HG02840 (cell line): ENCODE measurements at regions not wholly inside any gene's neighbourhood (a gene's known extent, or its start where the extent isn't known, plus 50 kb on each side); places are given as distances from the start of the nearest gene placed in this dataset.
"Not testable (repeated sequence)": the region's sequence is repeated elsewhere in the genome, so short reads cannot be mapped to it uniquely, and the experiment has no call there.

ENCODE experiments used
- ATAC-seq: cut with Tn5 transposase; IDR thresholded peaks from one replicate; pipeline ENCODE4 v1.9.1; 2021; ENCODE audit warnings: mild to moderate bottlenecking, moderate library complexity, moderate number of reproducible peaks; ENCODE audit not compliant: unreplicated experiment, low FRiP score

DNA sequence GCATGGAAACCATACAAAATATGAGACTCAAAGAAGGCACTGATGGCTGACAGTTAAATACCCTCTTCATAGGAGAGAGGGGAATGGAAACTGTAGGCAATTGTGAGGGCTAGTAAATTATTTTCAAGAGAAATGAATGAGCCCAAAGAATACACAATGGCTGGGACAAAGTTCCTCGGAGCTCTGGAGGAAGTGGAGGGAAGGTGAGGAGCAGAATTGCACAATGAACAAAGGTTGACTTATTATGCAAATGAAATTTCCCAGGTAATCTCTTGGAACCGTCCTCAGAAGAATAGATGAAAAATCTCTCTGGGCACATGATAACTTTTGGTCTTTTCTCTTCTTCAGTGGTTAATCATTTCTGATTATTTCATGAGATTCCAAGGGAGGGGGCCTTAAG, 202.6 kb upstream of the VCX start:
- no peak for ATAC-seq

DNA sequence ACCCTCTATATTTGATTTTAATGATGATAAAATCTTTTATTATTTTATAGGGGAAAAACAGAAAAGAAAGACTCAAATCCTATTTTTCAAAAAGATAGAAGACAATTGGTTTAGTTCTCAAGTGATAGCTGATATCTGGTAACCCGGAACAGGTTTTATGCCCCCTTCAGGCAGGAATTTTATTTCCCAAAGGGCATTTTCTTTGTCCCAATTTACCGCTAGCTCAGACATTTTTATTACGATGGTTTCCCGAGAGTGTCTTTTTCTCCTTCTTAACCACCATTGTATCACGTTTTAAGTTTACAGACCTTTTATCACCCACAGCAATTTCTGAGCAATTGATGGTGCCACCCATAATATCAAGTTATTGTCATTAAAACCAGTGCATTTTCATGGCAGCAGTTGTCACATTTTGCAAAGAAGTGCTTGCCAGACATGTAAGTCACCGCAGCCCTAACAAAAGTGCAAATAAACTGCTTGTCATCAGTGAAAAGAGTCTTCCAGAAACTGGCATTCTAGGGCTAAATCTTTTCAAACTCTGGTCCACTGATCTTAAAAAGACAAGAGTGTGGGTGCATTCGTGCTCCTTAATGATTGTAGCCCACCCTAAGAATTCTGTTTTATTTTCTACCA, 204.8 kb upstream of the VCX start:
- no peak for ATAC-seq

DNA sequence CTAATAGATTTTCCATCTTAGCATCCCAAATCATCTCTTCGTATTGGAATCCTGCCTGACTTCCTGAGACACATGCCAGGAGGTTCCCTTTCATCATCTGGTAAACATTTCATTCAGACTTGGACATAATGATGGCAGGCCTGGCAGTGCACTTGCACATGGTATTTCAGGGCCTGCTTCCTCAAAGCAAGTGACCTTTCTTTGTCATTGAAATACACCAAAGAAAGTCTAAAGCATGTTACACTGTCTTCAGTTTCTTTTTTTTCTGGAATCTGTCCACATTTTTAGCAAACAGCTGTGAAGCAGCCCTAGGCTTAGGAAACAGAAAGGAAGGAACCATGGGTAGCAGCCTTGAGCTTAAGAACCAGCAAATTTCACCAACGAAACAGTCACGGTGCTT, 205.9 kb upstream of the VCX start:
- ATAC-seq = no peak

DNA sequence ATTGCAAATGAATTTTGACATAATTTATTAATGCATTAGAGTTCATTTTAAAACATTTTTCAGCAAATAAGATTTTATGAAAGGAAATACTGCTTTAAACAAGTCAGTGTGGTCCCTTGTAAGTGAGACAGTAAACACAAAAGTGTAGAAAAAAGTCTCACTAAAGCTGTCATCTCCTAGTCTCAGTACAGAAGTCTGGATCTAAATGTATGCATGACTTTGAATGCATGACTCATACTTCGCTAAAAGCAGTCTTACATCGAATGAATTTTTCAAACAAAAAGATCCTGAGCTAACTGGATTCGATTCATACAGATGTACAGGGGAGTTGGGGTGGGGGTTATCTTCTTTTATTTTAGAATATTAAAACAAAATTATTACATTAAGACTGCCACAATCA, 207.4 kb upstream of the VCX start:
- ATAC-seq = no peak

DNA sequence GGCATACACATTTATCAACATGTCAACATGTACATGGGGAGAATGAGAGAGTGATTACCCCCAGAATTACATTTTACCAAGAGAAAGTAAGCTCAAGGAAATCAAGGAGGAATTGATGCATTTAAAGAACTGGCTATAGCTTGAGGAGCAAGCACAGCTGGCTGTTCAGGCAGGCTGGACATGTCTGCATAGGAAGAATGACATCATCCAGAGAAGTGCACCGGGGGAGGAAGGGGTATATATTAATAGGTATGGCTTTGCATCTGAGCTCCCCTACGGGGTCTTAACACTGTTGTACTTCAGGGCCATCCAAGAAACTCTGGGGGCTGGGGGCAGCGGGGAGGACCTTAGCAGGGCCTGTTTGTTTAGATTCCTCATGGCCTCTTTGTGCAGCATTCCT, 222.4 kb upstream of the VCX start:
- no peak for ATAC-seq

DNA sequence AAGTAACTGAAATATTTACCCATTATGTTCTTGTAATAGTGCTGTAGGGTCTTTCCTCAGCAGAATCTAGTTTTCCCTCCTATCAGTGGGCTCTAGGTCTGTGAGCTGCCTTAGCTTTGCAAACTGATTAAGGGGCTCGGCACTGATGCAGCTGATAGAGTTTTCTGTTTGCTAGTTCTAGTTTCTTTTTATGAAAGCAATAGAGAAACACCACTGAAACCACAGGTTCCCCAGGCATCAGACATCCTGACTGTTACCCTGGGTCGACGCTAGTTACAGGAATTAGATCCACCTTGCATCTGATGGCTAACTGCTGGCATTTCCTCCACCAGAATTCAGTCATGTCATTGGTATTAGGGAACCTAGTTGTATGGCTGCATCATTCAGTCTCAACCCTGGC, 225.0 kb upstream of the VCX start:
- ATAC-seq = no peak

DNA sequence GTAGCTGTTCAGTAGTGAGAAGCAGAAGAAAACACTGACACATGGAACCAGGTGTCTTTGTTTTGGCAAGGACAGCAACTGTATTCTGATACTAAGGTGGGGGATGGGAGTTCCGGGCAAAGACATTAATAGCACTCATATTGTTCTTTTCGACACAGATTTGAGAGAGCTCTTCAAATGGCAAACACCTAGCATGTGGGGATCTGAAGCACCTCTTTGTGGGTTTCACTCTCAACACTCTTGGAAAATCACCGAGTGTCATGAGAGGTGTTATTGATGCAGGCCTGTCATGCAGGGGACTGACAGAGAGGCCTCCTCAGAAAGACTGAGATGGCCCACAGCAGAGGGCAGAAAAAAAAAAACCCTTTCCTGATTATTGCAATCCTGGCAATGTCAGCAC, 228.4 kb upstream of the VCX start:
- no peak for ATAC-seq

DNA sequence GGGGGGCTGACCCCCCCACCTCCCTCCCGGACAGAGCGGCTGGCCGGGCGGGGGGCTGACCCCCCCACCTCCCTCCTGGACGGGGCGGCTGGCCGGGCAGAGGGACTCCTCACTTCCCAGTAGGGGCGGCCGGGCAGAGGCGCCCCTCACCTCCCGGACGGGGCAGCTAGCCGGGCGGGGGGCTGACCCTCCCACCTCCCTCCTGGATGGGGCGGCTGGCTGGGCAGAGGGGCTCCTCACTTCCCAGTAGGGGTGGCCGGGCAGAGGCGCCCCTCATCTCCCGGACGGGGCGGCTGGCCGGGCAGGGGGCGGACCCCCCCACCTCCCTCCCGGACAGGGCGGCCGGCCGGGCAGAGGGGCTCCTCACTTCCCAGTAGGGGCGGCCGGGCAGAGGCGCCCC, 234.3 kb upstream of the VCX start:
- ATAC-seq = not testable (repeated sequence)

DNA sequence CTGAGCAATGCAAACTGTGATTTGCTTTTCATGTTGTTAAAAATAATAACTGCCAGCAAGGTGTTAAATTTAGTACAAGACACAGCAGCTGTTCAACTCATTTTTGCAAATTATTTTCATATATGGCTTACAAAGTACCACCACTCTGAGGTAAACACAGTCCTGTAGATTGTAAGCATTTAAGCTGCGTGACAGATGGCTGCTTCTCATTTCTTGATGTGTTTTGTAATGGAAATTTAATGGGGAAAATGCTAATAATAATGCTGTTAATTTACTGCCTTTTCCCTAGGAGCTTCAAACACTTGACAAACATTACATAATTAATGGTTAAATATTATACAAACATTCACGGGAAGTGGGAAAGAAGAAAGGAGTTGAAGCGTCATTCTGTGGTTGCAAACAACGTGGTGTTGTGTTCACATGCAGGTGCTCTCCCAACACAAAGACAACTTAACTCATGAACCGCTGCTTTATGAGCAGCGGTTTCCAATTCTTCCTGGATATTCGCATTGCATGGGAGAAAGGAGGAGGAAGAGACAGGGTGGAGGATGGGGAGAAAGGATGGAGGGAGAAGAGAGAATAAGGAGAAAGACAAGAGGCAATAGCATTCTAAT, 236.8 kb upstream of the VCX start:
- no peak for ATAC-seq

DNA sequence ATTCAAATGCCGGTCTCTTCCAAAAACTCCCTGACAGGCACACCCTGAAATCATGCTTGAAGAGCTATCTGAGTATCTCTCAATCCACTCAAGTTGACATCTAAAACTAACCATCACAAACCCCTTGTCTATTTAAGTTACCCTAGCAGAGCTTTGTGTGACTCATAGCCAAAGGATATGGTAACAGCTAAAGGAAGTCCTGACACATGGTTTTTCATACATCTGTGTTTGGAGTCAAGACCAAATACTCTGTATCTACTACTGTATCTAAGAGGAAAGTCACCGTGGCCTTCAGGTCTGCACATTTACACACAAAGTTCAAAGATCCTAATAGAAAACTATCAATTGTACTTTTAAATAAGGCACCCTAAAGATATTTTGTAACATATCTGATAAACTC, 239.6 kb upstream of the VCX start:
- no peak for ATAC-seq

DNA sequence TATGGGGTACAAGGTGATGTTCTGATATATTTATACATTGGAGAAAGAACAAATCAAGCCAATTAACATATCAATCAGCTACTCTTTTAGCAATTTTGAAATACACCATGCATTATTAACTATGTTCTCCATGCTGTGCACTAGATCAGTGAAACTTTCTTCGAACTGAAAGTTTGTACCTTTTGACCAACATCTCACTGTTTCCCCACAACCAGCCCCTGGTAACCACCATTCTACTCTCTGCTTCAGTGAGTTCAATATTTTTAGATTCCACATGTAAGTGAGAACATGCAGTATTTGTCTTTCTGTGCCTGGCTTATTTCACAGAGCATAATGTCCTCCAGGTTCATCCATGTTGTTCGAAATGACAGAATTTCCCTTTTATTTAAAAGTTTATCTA, 246.1 kb upstream of the VCX start:
- ATAC-seq = no peak

DNA sequence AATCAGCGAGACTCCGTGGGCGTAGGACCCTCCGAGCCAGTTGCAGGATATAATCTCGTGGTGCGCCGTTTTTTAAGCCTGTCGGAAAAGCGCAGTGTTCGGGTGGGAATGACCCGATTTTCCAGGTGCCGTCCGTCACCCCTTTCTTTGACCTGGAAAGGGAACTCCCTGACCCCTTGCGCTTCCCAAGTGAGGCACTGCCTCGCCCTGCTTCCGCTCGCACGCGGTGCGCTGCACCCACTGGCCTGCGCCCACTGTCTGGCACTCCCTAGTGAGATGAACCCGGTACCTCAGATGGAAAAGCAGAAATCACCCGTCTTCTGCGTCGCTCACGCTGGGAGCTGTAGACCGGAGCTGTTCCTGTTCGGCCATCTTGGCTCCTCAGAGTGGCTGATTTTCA, 249.6 kb upstream of the VCX start:
- ATAC-seq = not testable (repeated sequence)

DNA sequence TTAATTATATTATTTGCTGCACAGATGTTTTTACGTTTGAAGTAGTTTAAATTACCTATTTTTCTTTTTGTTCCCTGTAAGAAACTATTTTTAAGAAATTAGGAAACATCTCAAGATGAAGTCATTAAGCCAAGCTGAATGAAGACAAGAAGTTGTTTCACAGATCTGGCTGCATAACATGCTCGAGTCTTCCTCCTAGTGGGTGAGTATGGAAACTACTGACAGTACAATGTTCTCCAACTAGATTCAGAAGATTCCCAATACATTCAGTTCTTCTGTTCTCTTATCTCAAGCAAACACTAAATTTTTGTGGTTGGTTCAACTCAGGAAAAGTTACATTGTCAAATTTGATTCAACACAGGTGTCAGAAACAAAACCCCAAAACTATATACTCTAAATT, 256.8 kb upstream of the VCX start:
- ATAC-seq = no peak

DNA sequence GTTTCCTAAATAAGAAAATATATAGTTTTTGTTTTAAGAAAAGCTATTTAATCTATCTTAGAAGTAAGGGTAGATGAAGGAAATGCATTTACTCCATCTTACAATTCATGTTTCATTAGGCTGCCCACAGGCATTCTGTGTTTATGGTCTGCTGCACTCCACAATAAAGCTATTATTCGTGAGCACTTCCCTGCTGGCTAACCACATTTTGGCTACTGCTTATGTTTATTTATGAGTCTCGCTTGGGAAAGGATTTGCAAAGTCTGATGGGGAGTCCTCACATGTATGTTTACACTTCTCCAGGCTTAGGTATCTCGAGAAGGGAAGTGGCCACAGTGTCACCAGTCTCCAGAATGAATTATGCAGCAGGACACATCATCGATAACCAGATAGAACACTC, 260.8 kb upstream of the VCX start:
- no peak for ATAC-seq

DNA sequence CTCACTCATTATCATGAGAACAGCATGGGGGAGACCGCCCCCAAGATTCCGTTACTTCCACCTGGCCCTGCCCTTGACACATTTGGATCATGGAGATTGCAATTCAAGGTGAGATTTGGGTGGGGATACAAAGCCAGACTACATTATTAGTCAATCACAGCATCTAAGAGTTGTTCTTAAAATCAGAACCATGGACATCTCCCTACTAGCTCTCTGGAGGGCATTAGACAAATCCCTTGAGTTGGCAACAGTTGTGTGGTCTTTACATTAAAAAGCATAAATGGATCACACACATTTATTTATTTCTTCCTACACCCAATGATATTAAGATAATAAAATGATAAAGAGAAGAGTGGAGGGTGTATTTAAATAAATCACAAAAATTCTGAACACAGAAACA, 262.8 kb upstream of the VCX start:
- ATAC-seq = no peak

DNA sequence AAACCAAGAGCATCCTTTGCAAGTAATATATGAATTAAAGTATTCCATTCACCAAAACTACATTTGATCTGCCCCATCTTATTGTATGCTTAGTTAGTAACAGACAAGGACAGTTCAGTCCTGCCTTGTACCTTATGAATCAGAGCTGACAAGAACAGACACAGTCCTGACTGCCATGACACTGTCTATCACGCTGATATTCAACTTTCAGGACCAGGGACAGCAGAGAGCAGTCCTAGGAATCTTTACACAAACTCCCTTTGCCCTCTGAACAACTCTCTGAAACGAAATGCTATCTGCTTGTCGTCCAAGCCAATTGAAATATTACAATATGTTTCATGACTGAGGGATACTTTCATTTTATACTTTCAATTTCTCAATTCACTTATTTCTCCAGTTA, 268.6 kb upstream of the VCX start:
- ATAC-seq = no peak

DNA sequence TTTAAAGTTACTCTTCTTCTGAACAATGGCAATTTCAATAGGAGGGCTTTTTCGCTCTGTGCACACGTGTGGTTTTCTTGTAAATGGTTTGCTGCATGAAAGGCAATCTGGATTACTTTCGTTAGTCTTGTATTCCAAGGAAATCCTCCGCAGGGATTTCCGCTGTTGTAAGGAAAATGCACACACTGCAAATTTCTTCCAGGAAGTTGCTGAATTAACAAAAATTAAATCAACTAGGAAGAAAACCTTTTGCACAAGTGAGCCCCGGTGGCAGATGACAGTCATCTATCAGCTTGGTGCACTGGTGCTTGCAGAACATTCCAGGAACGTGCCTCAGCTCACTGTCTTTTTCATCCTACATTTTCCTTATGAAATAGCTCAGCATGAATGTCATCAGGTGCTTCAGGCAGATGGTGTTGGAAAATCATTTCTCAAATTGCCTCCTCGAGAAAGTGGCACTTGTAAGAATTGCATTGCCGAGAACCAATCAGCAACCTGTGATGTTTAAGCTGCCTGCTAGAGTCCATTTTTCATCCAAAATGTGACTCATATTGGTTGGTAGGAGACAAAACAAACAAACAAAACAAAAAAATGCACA, 272.4 kb upstream of the VCX start:
- ATAC-seq = no peak

DNA sequence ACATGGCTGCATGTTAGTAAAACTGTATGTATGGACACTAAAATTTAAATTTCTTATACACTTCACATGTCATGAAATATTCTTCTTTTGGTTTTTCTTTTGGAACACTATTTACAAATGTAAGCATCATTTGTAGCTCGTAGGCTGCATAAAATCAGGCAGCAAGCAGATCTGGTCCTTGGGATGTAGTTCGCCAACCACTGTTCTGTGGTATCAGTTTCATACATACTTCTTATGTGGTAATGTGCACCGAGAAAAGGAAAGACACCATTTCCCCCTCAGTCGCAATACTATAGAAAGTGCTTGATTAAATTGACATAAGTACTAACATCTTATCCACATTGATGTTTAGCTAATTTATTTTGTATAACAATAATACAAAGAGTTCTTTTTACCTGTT, 274.4 kb upstream of the VCX start:
- ATAC-seq = no peak

DNA sequence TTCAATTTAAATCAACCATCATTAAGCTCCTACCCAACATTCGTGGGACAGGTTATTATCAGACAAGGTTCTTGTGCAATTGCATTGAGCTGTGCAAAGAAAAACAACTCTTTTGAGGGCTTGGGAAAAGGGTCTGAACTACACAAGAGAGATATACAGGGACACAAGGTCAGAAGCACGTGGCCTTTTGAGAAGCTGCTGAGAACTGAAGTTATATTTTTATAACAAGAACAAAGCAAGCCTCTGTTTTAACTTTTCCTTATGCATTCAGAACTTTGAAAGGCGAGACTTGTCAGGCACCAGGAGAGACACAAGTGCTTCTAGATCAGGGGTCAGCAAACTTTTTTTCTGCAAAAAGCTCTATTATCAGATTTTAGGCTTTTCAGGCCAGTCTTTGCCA, 274.8 kb upstream of the VCX start:
- ATAC-seq = no peak

DNA sequence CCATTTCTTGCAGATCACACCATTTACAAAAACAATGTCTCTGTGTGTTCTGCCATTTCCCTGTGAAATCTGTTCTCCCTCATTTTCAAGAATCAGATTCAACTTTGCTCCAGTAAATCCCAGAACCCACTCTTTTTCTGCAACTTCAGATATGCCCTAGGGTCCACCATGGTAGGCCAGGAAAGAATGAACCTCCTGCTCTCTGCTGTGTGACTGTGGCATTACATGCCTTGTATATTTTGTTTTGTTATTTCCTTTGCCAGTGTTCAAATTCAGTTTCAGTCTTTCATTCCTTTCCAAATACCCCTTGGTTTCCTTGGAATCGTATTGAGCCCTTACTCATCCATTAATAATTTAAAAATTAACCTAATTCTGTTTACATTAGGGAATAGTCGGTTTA, 290.2 kb upstream of the VCX start:
- no peak for ATAC-seq

DNA sequence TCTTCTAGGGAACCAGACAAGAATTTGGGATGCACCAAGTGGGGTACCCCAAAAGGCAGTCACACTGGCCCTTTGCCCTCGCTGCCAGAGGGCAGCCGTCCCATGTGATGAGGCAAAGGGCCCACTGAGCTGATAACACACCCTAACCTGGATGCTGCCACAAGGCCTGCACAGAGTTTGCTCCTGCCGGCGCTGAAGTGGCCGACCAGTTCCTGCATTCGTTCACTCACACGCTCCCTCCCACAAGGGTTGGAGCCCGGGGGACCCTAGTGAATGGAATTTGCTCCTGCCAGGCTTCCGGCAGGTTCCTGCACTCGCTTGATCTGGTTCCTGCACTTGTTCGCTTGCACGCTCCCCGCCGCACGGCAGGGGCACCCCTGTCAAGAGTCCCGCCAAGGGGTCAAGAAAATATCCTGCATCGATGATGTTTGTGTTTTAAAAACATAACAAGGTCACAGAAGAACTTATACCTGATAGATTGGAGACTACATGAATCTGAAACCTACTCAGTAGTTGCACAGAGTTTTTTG, 296.4 kb upstream of the VCX start:
- ATAC-seq = no peak

DNA sequence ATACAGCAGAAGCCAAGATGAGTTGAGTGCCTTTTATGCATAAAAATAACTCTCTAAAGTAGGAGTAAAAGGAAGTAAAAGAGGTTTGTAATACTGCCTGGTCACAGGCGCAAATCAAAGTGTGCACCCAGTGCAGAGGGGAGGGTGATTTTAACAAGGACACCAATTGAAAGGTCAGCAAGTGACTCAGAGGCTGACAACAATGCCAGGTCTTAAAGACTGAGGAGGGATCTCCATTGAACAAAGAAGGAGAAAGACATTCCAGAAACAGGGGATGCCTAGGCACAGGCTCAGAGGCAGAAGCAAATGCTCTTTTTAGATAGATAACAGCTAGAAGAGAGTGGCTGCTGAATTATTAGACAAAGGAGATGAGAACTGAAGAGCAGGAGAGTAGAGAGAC, 297.4 kb upstream of the VCX start:
- no peak for ATAC-seq
